ENCODE measurements at regions not wholly inside any gene's neighbourhood (a gene's known extent, or its start where the extent isn't known, plus 50 kb on each side); places are given as distances from the start of the nearest gene placed in this dataset.
"Not testable (repeated sequence)": the region's sequence is repeated elsewhere in the genome, so short reads cannot be mapped to it uniquely, and the experiment has no call there.

DNA sequence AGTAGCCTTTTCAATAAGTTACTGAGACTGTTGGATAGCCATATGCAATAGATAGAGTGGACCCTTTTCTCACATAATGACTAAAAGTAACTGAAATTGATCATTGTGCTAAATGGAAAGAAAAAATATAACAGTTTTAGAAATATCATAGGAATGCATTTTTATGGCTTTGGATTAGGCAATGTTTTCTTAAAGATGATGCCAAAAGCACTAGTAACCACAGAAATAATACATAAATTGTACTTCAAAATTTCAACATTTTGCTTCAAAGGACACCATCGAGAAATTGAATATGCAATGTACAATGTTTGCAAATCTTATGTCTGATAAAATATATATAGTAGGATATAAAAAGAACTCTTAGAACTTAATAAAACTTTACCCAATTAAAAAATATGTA, 1267.5 kb upstream of the CDH9 start:
- no TSS peak for BruUV-seq (replicated peaks)
- Histone ChIP-seq H2AFZ (ENCODE audit: low read length) (no peak overlapping the region), H3K9me2 (ENCODE audit: insufficient read depth, low read length) (no peaks in the 10 kb centered on the region), H3K27ac (ENCODE audit: low read depth, low read length, poor library complexity, severe bottlenecking) (no peak overlapping the region), H3K4me2 (ENCODE audit: low read length) (no peak overlapping the region), H4K20me1 (ENCODE audit: insufficient read depth, low read length) (no peaks in the 10 kb centered on the region), H3K4me1 (ENCODE audit: insufficient read depth, low read length, poor library complexity, severe bottlenecking) (no peaks in the 10 kb centered on the region), H3K9me3 (ENCODE audit: low read length) (0 out of 2 replicates have a peak, but pooled peaks cover 4% of the 10 kb centered on the region), H3K4me3 (ENCODE audit: low read depth, low read length, poor library complexity, severe bottlenecking) (no peak overlapping the region), H3K79me2 (ENCODE audit: insufficient read depth, low read depth, low read length) (no peaks in the 10 kb centered on the region), H3K36me3 (ENCODE audit: insufficient read depth, low read length) (no peaks in the 10 kb centered on the region)
- CTCF ChIA-PET (ENCODE audit: unreplicated experiment): no interaction called here
- no peak for DNase-seq (ENCODE audit: low spot score)
- TF ChIP-seq, protein P1, sequence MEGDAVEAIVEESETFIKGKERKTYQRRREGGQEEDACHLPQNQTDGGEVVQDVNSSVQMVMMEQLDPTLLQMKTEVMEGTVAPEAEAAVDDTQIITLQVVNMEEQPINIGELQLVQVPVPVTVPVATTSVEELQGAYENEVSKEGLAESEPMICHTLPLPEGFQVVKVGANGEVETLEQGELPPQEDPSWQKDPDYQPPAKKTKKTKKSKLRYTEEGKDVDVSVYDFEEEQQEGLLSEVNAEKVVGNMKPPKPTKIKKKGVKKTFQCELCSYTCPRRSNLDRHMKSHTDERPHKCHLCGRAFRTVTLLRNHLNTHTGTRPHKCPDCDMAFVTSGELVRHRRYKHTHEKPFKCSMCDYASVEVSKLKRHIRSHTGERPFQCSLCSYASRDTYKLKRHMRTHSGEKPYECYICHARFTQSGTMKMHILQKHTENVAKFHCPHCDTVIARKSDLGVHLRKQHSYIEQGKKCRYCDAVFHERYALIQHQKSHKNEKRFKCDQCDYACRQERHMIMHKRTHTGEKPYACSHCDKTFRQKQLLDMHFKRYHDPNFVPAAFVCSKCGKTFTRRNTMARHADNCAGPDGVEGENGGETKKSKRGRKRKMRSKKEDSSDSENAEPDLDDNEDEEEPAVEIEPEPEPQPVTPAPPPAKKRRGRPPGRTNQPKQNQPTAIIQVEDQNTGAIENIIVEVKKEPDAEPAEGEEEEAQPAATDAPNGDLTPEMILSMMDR (conservative IDR thresholded peaks at IDR 0.05; ENCODE audit: low read length): no peak
- no peak for TF ChIP-seq EZH2phosphoT487 (IDR thresholded peaks at IDR 0.05; ENCODE audit: borderline replicate concordance, low read depth, low read length)
- intact Hi-C loops (cut with micrococcal nuclease; ENCODE audit: unreplicated experiment): no loop called here
- POLR2A ChIA-PET: no interaction called here

DNA sequence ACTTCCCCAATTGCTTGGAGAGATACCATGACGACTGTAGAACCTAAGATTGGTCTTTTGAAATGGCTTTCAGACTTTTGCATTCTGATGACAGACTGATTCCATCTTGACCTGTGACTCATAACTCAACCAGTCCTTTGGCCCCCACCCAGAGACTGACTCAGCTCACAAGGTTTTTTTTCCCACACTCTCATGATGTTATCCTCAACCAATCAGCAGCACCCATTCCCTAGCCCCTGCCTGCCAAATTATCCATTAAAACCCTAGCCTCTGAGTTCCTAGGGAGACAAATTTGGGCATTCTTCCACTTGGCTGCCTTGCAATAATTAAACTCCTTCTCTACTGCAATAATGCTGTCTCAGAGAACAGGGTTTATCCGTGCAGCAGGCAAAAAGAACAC, 1263.3 kb upstream of the CDH9 start:
- ChIA-PET POLR2A (no interaction called here), CTCF (ENCODE audit: unreplicated experiment) (no interaction called here)
- TF ChIP-seq, protein P1 (conservative IDR thresholded peaks at IDR 0.05; ENCODE audit: low read length): no peak
- no peak for TF ChIP-seq EZH2phosphoT487 (IDR thresholded peaks at IDR 0.05; ENCODE audit: borderline replicate concordance, low read depth, low read length)
- no peaks in the 10 kb centered on the region; the same call in 1 of the 2 replicates for H3K9me3 ChIP-seq (ENCODE audit: low read length)
- no peaks in the 10 kb centered on the region for H3K79me2 ChIP-seq (ENCODE audit: insufficient read depth, low read depth, low read length)
- no peak for DNase-seq (ENCODE audit: low spot score)
- H3K9me2 ChIP-seq (ENCODE audit: insufficient read depth, low read length): no peaks in the 10 kb centered on the region
- no peak overlapping the region for H3K4me3 ChIP-seq (ENCODE audit: low read depth, low read length, poor library complexity, severe bottlenecking)
- H4K20me1 ChIP-seq (ENCODE audit: insufficient read depth, low read length): no peaks in the 10 kb centered on the region
- no TSS peak for BruUV-seq (replicated peaks)
- H3K4me1 ChIP-seq (ENCODE audit: insufficient read depth, low read length, poor library complexity, severe bottlenecking): no peaks in the 10 kb centered on the region
- H3K36me3 ChIP-seq (ENCODE audit: insufficient read depth, low read length): no peaks in the 10 kb centered on the region
- H3K27ac ChIP-seq (ENCODE audit: low read depth, low read length, poor library complexity, severe bottlenecking): no peak overlapping the region
- H2AFZ ChIP-seq (ENCODE audit: low read length): no peak overlapping the region
- intact Hi-C loops (cut with micrococcal nuclease; ENCODE audit: unreplicated experiment): no loop called here
- H3K4me2 ChIP-seq (ENCODE audit: low read length): no peak overlapping the region

DNA sequence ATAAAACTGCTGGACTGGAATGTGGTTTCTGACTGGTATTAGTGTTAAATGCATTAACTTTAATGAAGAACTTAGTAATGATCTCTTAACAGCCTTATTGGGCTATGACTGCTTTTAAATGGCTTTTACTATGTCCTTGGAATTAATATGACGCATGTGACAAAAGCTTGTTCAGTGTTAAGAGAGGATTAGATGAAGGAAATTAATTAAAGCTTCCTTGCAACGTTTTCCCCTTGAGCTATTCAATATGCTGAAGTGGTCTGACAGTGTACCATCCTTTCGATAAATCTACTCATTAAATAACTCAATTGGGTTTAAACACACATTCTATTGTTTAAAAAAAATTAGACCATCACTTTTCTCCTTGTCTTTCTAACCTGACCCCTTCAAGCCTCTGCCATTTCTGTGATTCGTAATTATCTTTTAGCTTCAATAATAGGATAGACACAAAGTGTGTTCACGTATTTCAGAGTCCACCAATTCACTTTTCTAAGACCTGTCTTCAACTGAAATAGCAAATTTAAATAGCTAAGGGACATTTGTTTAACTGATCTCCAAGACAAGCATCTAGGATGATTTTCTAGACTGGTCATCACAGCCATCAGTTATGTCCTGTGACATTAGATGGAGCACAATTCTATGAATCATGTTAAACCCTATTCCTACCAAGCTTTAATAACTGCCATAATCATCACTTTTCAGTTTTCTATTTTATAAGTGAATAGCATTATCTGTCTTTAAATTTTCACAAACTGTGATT, 1258.0 kb upstream of the CDH9 start:
- Histone ChIP-seq H3K4me1 (ENCODE audit: insufficient read depth, low read length, poor library complexity, severe bottlenecking) (no peaks in the 10 kb centered on the region), H3K9me3 (ENCODE audit: low read length) (no peaks in the 10 kb centered on the region; the same call in 1 of the 2 replicates), H4K20me1 (ENCODE audit: insufficient read depth, low read length) (no peaks in the 10 kb centered on the region), H3K79me2 (ENCODE audit: insufficient read depth, low read depth, low read length) (no peaks in the 10 kb centered on the region), H3K9me2 (ENCODE audit: insufficient read depth, low read length) (no peaks in the 10 kb centered on the region), H3K4me2 (ENCODE audit: low read length) (no peak overlapping the region), H3K4me3 (ENCODE audit: low read depth, low read length, poor library complexity, severe bottlenecking) (no peak overlapping the region), H3K27ac (ENCODE audit: low read depth, low read length, poor library complexity, severe bottlenecking) (no peak overlapping the region), H2AFZ (ENCODE audit: low read length) (no peak overlapping the region), H3K36me3 (ENCODE audit: insufficient read depth, low read length) (no peaks in the 10 kb centered on the region)
- CTCF ChIA-PET (ENCODE audit: unreplicated experiment): no interaction called here
- intact Hi-C loops (cut with micrococcal nuclease; ENCODE audit: unreplicated experiment): no loop called here
- POLR2A ChIA-PET: no interaction called here
- TF ChIP-seq EZH2phosphoT487 (IDR thresholded peaks at IDR 0.05; ENCODE audit: borderline replicate concordance, low read depth, low read length): no peak
- TF ChIP-seq, protein P1 (conservative IDR thresholded peaks at IDR 0.05; ENCODE audit: low read length): no peak
- BruUV-seq (replicated peaks): no TSS peak
- no peak for DNase-seq (ENCODE audit: low spot score)

DNA sequence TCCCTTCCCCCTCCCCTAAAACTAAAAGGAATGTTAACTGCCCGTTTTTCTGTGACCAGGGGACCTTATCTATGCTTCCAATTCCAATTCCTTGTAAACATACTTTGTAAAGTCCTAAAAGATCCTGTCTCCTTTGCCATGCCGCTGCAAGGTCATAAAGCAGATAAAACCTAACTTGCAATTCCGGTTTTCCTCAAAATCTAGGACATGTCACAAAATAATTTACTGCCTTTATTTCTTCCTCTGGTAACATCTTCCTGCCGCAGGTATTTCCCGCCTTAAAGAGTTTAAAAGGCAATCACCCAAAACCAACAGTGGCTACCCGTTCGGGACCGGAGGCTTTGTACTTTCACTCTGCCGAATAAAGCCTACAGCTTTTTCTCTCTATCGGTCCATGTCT, 1248.6 kb upstream of the CDH9 start:
- POLR2A ChIA-PET; CTCF ChIA-PET (ENCODE audit: unreplicated experiment); H3K9me3 ChIP-seq (ENCODE audit: low read length): not testable (repeated sequence)

More for the DNA sequence above, 1248.6 kb upstream of the CDH9 start:
- H4K20me1 ChIP-seq (ENCODE audit: insufficient read depth, low read length); DNase-seq (ENCODE audit: low spot score); BruUV-seq (replicated peaks); H3K79me2 ChIP-seq (ENCODE audit: insufficient read depth, low read depth, low read length); H3K9me2 ChIP-seq (ENCODE audit: insufficient read depth, low read length); H3K4me3 ChIP-seq (ENCODE audit: low read depth, low read length, poor library complexity, severe bottlenecking); H3K4me2 ChIP-seq (ENCODE audit: low read length); intact Hi-C loops (cut with micrococcal nuclease; ENCODE audit: unreplicated experiment); H2AFZ ChIP-seq (ENCODE audit: low read length); H3K27ac ChIP-seq (ENCODE audit: low read depth, low read length, poor library complexity, severe bottlenecking); H3K36me3 ChIP-seq (ENCODE audit: insufficient read depth, low read length); H3K4me1 ChIP-seq (ENCODE audit: insufficient read depth, low read length, poor library complexity, severe bottlenecking): not testable (repeated sequence)

Data from OCI-LY7 (cell line).